Peyer's patch (tissue), 4 donors: ENCODE measurements at regions not wholly inside any gene's neighbourhood (a gene's known extent, or its start where the extent isn't known, plus 50 kb on each side); places are given as distances from the start of the nearest gene placed in this dataset.

ENCODE experiments used
- POLR2A ChIP-seq, 2 donors: fragments of 450-650 bp; IDR thresholded peaks; one replicate each; pipeline ENCODE4 v1.5.1; 2017; ENCODE audit warnings: antibody characterized with exemption in 2 of 2, mild to moderate bottlenecking in 2 of 2, moderate library complexity in 2 of 2
- TF ChIP-seq, protein P1 (sequence below), 6 experiments: fragments of 450-650 bp in 4 of 6; fragments of 200-600 bp in 2 of 6; sonication (generic) in 1 of 6; IDR thresholded peaks; one replicate each; pipeline ENCODE4 v1.5.1; 2017 to 2019; ENCODE audit warnings: antibody characterized with exemption in 6 of 6, mild to moderate bottlenecking in 3 of 6, moderate library complexity in 1 of 6

GRCh38 chr7:156021471-156021870, 209.2 kb upstream of the SHH start:
- TF ChIP-seq, protein P1, sequence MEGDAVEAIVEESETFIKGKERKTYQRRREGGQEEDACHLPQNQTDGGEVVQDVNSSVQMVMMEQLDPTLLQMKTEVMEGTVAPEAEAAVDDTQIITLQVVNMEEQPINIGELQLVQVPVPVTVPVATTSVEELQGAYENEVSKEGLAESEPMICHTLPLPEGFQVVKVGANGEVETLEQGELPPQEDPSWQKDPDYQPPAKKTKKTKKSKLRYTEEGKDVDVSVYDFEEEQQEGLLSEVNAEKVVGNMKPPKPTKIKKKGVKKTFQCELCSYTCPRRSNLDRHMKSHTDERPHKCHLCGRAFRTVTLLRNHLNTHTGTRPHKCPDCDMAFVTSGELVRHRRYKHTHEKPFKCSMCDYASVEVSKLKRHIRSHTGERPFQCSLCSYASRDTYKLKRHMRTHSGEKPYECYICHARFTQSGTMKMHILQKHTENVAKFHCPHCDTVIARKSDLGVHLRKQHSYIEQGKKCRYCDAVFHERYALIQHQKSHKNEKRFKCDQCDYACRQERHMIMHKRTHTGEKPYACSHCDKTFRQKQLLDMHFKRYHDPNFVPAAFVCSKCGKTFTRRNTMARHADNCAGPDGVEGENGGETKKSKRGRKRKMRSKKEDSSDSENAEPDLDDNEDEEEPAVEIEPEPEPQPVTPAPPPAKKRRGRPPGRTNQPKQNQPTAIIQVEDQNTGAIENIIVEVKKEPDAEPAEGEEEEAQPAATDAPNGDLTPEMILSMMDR (IDR thresholded peaks at IDR 0.05) = no peak
- no peak for TF ChIP-seq POLR2A (IDR thresholded peaks at IDR 0.05)
